ENCODE measurements at regions not wholly inside any gene's neighbourhood (a gene's known extent, or its start where the extent isn't known, plus 50 kb on each side); places are given as distances from the start of the nearest gene placed in this dataset.

DNA sequence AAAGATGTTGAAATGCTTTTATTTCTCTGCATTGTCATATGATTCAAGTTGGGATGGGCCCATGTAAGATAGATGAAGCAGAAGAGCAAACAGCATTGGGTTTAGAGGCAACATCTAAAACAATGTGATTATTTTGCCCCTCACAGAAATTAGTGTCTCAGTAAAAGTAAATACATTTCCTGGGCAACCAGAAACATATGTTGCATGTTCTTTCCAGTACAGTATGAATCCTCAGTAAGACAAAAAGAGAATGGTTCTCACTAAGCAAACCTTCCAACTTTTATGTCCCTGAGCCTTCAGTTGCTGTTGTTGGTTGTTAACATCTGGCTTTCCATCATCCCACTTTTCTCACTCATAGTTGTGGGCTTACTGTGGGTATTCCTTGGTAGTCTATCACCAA, 222.5 kb upstream of the PRPS1L1 start:
- TF ChIP-seq, protein P1, sequence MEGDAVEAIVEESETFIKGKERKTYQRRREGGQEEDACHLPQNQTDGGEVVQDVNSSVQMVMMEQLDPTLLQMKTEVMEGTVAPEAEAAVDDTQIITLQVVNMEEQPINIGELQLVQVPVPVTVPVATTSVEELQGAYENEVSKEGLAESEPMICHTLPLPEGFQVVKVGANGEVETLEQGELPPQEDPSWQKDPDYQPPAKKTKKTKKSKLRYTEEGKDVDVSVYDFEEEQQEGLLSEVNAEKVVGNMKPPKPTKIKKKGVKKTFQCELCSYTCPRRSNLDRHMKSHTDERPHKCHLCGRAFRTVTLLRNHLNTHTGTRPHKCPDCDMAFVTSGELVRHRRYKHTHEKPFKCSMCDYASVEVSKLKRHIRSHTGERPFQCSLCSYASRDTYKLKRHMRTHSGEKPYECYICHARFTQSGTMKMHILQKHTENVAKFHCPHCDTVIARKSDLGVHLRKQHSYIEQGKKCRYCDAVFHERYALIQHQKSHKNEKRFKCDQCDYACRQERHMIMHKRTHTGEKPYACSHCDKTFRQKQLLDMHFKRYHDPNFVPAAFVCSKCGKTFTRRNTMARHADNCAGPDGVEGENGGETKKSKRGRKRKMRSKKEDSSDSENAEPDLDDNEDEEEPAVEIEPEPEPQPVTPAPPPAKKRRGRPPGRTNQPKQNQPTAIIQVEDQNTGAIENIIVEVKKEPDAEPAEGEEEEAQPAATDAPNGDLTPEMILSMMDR (IDR thresholded peaks at IDR 0.05): no peak
- no peak for TF ChIP-seq POLR2AphosphoS5 (IDR thresholded peaks at IDR 0.05)
- no peak for TF ChIP-seq POLR2A (IDR thresholded peaks at IDR 0.05)
- TF ChIP-seq EP300 (IDR thresholded peaks at IDR 0.05): no peak
